H9 (cell line): ENCODE measurements at regions not wholly inside any gene's neighbourhood (a gene's known extent, or its start where the extent isn't known, plus 50 kb on each side); places are given as distances from the start of the nearest gene placed in this dataset.

Source experiments
- DNase-seq: peaks from one replicate; pipeline ENCODE4 v3.0.0-alpha.2; 2017
- H2AFZ ChIP-seq: one replicate; pipeline ENCODE4 v1.6.1; 2013; ENCODE audit warnings: mild to moderate bottlenecking, low read length, control low read depth, moderate library complexity
- H2AK5ac ChIP-seq: 2 replicates; pipeline ENCODE4 v1.6.1; 2013; ENCODE audit warnings: low read length, control low read depth, mixed read lengths; ENCODE audit not compliant: insufficient read length
- H2BK120ac ChIP-seq: one replicate; pipeline ENCODE4 v1.6.1; 2013; ENCODE audit warnings: low read depth, mild to moderate bottlenecking, low read length, control low read depth, inconsistent platforms; ENCODE audit not compliant: poor library complexity, severe bottlenecking
- H2BK12ac ChIP-seq: 2 replicates; pipeline ENCODE4 v1.6.1; 2013; ENCODE audit warnings: low read length, control low read depth, mixed read lengths, low read depth; ENCODE audit not compliant: insufficient read length
- H2BK15ac ChIP-seq: 2 replicates; pipeline ENCODE4 v1.6.1; 2013; ENCODE audit warnings: low read depth, low read length, control low read depth
- H2BK20ac ChIP-seq: one replicate; pipeline ENCODE4 v1.6.1; 2013; ENCODE audit warnings: low read depth, mild to moderate bottlenecking, low read length, control low read depth, inconsistent platforms; ENCODE audit not compliant: poor library complexity, severe bottlenecking
- H2BK5ac ChIP-seq: 2 replicates; pipeline ENCODE4 v1.6.1; 2013; ENCODE audit warnings: low read length, control low read depth, mixed read lengths; ENCODE audit not compliant: insufficient read length
- H3K14ac ChIP-seq: 2 replicates; pipeline ENCODE4 v1.6.1; 2013; ENCODE audit warnings: low read length, control low read depth; ENCODE audit not compliant: insufficient read depth
- H3K18ac ChIP-seq: 2 replicates; pipeline ENCODE4 v1.6.1; 2013; ENCODE audit warnings: low read depth, mild to moderate bottlenecking, mixed read lengths, low read length, control low read depth; ENCODE audit not compliant: insufficient read length
- H3K23ac ChIP-seq: 2 replicates; pipeline ENCODE4 v1.6.1; 2013; ENCODE audit warnings: low read length, control low read depth, mixed read lengths, low read depth; ENCODE audit not compliant: insufficient read length
- H3K23me2 ChIP-seq: 2 replicates; pipeline ENCODE4 v1.6.1; 2013; ENCODE audit warnings: low read depth, mild to moderate bottlenecking, mixed read lengths, low read length, control low read depth; ENCODE audit not compliant: insufficient read length, poor library complexity, severe bottlenecking
- H3K27ac ChIP-seq: 2 replicates; pipeline ENCODE4 v1.5.1; 2013; ENCODE audit warnings: low read length, control low read depth, mixed read lengths, low read depth; ENCODE audit not compliant: insufficient read length
- H3K27me3 ChIP-seq: 2 replicates; pipeline ENCODE4 v1.6.1; 2013; ENCODE audit warnings: low read length, control low read depth, inconsistent platforms; ENCODE audit not compliant: insufficient read depth
- H3K4ac ChIP-seq: 2 replicates; pipeline ENCODE4 v1.6.1; 2013; ENCODE audit warnings: low read depth, mild to moderate bottlenecking, control low read depth, inconsistent platforms, low read length, moderate library complexity
- H3K4me1 ChIP-seq: 2 replicates; pipeline ENCODE4 v1.6.1; 2013; ENCODE audit warnings: low read length, control low read depth, inconsistent platforms; ENCODE audit not compliant: insufficient read depth
- H3K4me2 ChIP-seq: 2 replicates; pipeline ENCODE4 v1.6.1; 2013; ENCODE audit warnings: low read length, control low read depth, mixed read lengths; ENCODE audit not compliant: insufficient read length, insufficient read depth
- H3K56ac ChIP-seq: 2 replicates; pipeline ENCODE4 v1.6.1; 2013; ENCODE audit warnings: low read depth, mild to moderate bottlenecking, mixed read lengths, low read length, control low read depth; ENCODE audit not compliant: insufficient read length
- H3K79me1 ChIP-seq: 2 replicates; pipeline ENCODE4 v1.6.1; 2013; ENCODE audit warnings: low read depth, mild to moderate bottlenecking, moderate library complexity, low read length, control low read depth, inconsistent platforms; ENCODE audit not compliant: insufficient read depth, poor library complexity, severe bottlenecking
- H3K79me2 ChIP-seq: 2 replicates; pipeline ENCODE4 v1.6.1; 2013; ENCODE audit warnings: low read length, control low read depth, inconsistent platforms; ENCODE audit not compliant: insufficient read depth
- H3K9ac ChIP-seq: 2 replicates; pipeline ENCODE4 v1.6.1; 2013; ENCODE audit warnings: low read length, control low read depth, mixed read lengths; ENCODE audit not compliant: insufficient read length; ENCODE audit errors: extremely low read depth
- H3K9me3 ChIP-seq: one replicate; pipeline ENCODE4 v1.6.1; 2013; ENCODE audit warnings: low read depth, low read length, inconsistent platforms; ENCODE audit not compliant: control insufficient read depth
- H3T11ph ChIP-seq: one replicate; pipeline ENCODE4 v1.6.1; 2013; ENCODE audit warnings: mild to moderate bottlenecking, low read length, control low read depth, inconsistent platforms
- H4K20me1 ChIP-seq: one replicate; pipeline ENCODE4 v1.6.1; 2013; ENCODE audit not compliant: control insufficient read depth, insufficient read length, insufficient read depth
- H4K5ac ChIP-seq: 2 replicates; pipeline ENCODE4 v1.6.1; 2013; ENCODE audit warnings: low read depth, mild to moderate bottlenecking, mixed read lengths, low read length, control low read depth; ENCODE audit not compliant: insufficient read length
- H4K8ac ChIP-seq: replicated peaks from 2 replicates; pipeline ENCODE4 v1.6.1; 2013; ENCODE audit warnings: low read length, control low read depth, mixed read lengths, low read depth; ENCODE audit not compliant: insufficient read length
- H4K91ac ChIP-seq: 2 replicates; pipeline ENCODE4 v1.6.1; 2013; ENCODE audit warnings: low read depth, mild to moderate bottlenecking, moderate library complexity, mixed read lengths, low read length, control low read depth; ENCODE audit not compliant: insufficient read length
- H3K27ac Mint-ChIP-seq, 3 experiments: 2 replicates in 2 of 3; 3 replicates in 1 of 3; pipeline ENCODE4 v1.8.0; 2020 to 2021; ENCODE audit warnings: mixed read lengths in 3 of 3, mild to moderate bottlenecking in 1 of 3, moderate library complexity in 1 of 3
- H3K27me3 Mint-ChIP-seq: 2 replicates; pipeline ENCODE4 v1.8.0; 2021; ENCODE audit warnings: low read depth, mild to moderate bottlenecking, moderate library complexity, mixed read lengths
- H3K36me3 Mint-ChIP-seq, 3 experiments: 2 replicates in 2 of 3; 3 replicates in 1 of 3; pipeline ENCODE4 v1.8.0; 2020 to 2021; ENCODE audit warnings: low read depth in 3 of 3, mixed read lengths in 3 of 3; ENCODE audit not compliant: insufficient read depth in 1 of 3
- H3K4me1 Mint-ChIP-seq, 2 experiments: 2 replicates each; pipeline ENCODE4 v1.8.0; 2020; ENCODE audit warnings: mixed read lengths in 2 of 2
- H3K4me3 Mint-ChIP-seq, 2 experiments: 2 replicates in 1 of 2; 3 replicates in 1 of 2; pipeline ENCODE4 v1.8.0; 2020 to 2021; ENCODE audit warnings: mild to moderate bottlenecking in 2 of 2, mixed read lengths in 2 of 2, moderate library complexity in 1 of 2
- H3K9me3 Mint-ChIP-seq, 2 experiments: 2 replicates in 1 of 2; 3 replicates in 1 of 2; pipeline ENCODE4 v1.8.0; 2020; ENCODE audit warnings: mild to moderate bottlenecking in 2 of 2, mixed read lengths in 2 of 2, moderate library complexity in 1 of 2
- WGBS: extraction: QIAGEN DNeasy Blood & Tissue Kit; methylation state at CpG from one replicate; pipeline ENCODE4 v1.1.7; 2013; ENCODE audit warnings: missing lambda C conversion rate, low lambda C conversion rate, mixed read lengths; ENCODE audit not compliant: insufficient read length; ENCODE audit errors: extremely low coverage; 5-methylcytosine and 5-hydroxymethylcytosine counted together
- TF ChIP-seq, protein P1 (sequence below): fragments of 200-600 bp; sonication (generic); conservative IDR thresholded peaks from 3 replicates; pipeline ENCODE4 v1.8.0; 2021; ENCODE audit warnings: antibody characterized with exemption, mild to moderate bottlenecking

GRCh38 chr12:45612044-45612794 lies 117.3 kb upstream of the ARID2 start:
- no peak overlapping the region for H3K4ac ChIP-seq
- H2BK20ac ChIP-seq = no peak overlapping the region
- Mint-ChIP-seq H3K9me3 (no peaks in the 10 kb centered on the region), H3K27ac (no peak overlapping the region), H3K36me3 (no peaks in the 10 kb centered on the region), H3K4me1 (no peaks in the 10 kb centered on the region), H3K4me3 (no peak overlapping the region), H3K27me3 (no peaks in the 10 kb centered on the region)
- H3K9ac ChIP-seq = no peak overlapping the region
- H3T11ph ChIP-seq = no peak overlapping the region
- H3K79me2 ChIP-seq = no peaks in the 10 kb centered on the region
- no peak overlapping the region for H3K4me2 ChIP-seq
- H2BK15ac ChIP-seq = no peak overlapping the region
- H3K9me3 ChIP-seq = no peaks in the 10 kb centered on the region
- no peak overlapping the region for H2BK12ac ChIP-seq
- no peak overlapping the region for H3K14ac ChIP-seq
- TF ChIP-seq, protein P1, sequence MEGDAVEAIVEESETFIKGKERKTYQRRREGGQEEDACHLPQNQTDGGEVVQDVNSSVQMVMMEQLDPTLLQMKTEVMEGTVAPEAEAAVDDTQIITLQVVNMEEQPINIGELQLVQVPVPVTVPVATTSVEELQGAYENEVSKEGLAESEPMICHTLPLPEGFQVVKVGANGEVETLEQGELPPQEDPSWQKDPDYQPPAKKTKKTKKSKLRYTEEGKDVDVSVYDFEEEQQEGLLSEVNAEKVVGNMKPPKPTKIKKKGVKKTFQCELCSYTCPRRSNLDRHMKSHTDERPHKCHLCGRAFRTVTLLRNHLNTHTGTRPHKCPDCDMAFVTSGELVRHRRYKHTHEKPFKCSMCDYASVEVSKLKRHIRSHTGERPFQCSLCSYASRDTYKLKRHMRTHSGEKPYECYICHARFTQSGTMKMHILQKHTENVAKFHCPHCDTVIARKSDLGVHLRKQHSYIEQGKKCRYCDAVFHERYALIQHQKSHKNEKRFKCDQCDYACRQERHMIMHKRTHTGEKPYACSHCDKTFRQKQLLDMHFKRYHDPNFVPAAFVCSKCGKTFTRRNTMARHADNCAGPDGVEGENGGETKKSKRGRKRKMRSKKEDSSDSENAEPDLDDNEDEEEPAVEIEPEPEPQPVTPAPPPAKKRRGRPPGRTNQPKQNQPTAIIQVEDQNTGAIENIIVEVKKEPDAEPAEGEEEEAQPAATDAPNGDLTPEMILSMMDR = no peak
- H2BK5ac ChIP-seq = no peak overlapping the region
- no peaks in the 10 kb centered on the region for H3K23me2 ChIP-seq
- no peak overlapping the region for H3K18ac ChIP-seq
- no peak overlapping the region for H3K56ac ChIP-seq
- no peak overlapping the region for H2AK5ac ChIP-seq
- no peaks in the 10 kb centered on the region for H3K4me1 ChIP-seq
- no CpG with 5 or more reads among the region's 7 CpGs for WGBS
- H4K91ac ChIP-seq = no peak overlapping the region
- H3K27me3 ChIP-seq = no peaks in the 10 kb centered on the region
- no peak overlapping the region for H2AFZ ChIP-seq
- no peaks in the 10 kb centered on the region for H4K20me1 ChIP-seq
- no peak overlapping the region for H3K23ac ChIP-seq
- no peaks in the 10 kb centered on the region for H3K79me1 ChIP-seq
- no peak overlapping the region for H3K27ac ChIP-seq
- no peak overlapping the region for H2BK120ac ChIP-seq
- DNase-seq = no peak
- H4K8ac ChIP-seq = no peak overlapping the region
- no peak overlapping the region for H4K5ac ChIP-seq
